Endodermal cell (in vitro differentiated cells): ENCODE measurements at regions not wholly inside any gene's neighbourhood (a gene's known extent, or its start where the extent isn't known, plus 50 kb on each side); places are given as distances from the start of the nearest gene placed in this dataset.

Source experiments
- DNase-seq: peaks from one replicate; pipeline ENCODE4 v3.0.0-alpha.2; 2017
- H3K27ac ChIP-seq: 2 replicates; pipeline ENCODE4 v1.5.1; 2013; ENCODE audit warnings: mild to moderate bottlenecking, low read depth, low read length, moderate library complexity
- H3K27me3 ChIP-seq: 2 replicates; pipeline ENCODE4 v1.6.1; 2013; ENCODE audit warnings: mild to moderate bottlenecking, low read length, moderate library complexity; ENCODE audit not compliant: insufficient read depth, control insufficient read depth, poor library complexity, severe bottlenecking
- H3K36me3 ChIP-seq: 2 replicates; pipeline ENCODE4 v1.7.0; 2013; ENCODE audit warnings: mild to moderate bottlenecking, low read length, moderate library complexity; ENCODE audit not compliant: control insufficient read depth, insufficient read depth
- H3K4me1 ChIP-seq: one replicate; pipeline ENCODE4 v1.7.0; 2013; ENCODE audit warnings: low read length; ENCODE audit not compliant: control insufficient read depth, insufficient read depth
- H3K4me3 ChIP-seq: 2 replicates; pipeline ENCODE4 v1.5.1; 2013; ENCODE audit warnings: mild to moderate bottlenecking, low read length, moderate library complexity
- H3K9ac ChIP-seq: 2 replicates; pipeline ENCODE4 v1.6.1; 2013; ENCODE audit warnings: mild to moderate bottlenecking, low read length, moderate library complexity; ENCODE audit not compliant: poor library complexity, severe bottlenecking; ENCODE audit errors: extremely low read depth
- H3K9me3 ChIP-seq: 2 replicates; pipeline ENCODE4 v1.6.1; 2013; ENCODE audit warnings: mild to moderate bottlenecking, low read length, moderate library complexity; ENCODE audit not compliant: control insufficient read depth
- H3K27ac Mint-ChIP-seq: 2 replicates; pipeline ENCODE4 v1.8.0; 2020; ENCODE audit warnings: mixed read lengths
- H3K27me3 Mint-ChIP-seq: 2 replicates; pipeline ENCODE4 v1.8.0; 2021; ENCODE audit warnings: mild to moderate bottlenecking, mixed read lengths; ENCODE audit not compliant: insufficient read depth
- H3K36me3 Mint-ChIP-seq: 2 replicates; pipeline ENCODE4 v1.8.0; 2020; ENCODE audit warnings: low read depth, mixed read lengths
- H3K4me1 Mint-ChIP-seq: 2 replicates; pipeline ENCODE4 v1.8.0; 2020; ENCODE audit warnings: mixed read lengths
- H3K4me3 Mint-ChIP-seq: 2 replicates; pipeline ENCODE4 v1.8.0; 2020; ENCODE audit warnings: mild to moderate bottlenecking, moderate library complexity, mixed read lengths
- H3K9me3 Mint-ChIP-seq: 2 replicates; pipeline ENCODE4 v1.8.0; 2020; ENCODE audit warnings: mild to moderate bottlenecking, mixed read lengths
- CTCF ChIP-seq: fragments of 200-600 bp; sonication (generic); conservative IDR thresholded peaks from 2 replicates; pipeline ENCODE4 v1.5.0; 2021; ENCODE audit warnings: antibody characterized with exemption, mild to moderate bottlenecking
- WGBS, 2 experiments: methylation state at CpG; one replicate each; pipeline versions ENCODE4 v1.1.5 to v1.1.7; 2013; ENCODE audit warnings: missing lambda C conversion rate in 2 of 2, mixed read lengths in 1 of 2; ENCODE audit not compliant: insufficient coverage in 1 of 2, insufficient read length in 1 of 2; 5-methylcytosine and 5-hydroxymethylcytosine counted together

DNA sequence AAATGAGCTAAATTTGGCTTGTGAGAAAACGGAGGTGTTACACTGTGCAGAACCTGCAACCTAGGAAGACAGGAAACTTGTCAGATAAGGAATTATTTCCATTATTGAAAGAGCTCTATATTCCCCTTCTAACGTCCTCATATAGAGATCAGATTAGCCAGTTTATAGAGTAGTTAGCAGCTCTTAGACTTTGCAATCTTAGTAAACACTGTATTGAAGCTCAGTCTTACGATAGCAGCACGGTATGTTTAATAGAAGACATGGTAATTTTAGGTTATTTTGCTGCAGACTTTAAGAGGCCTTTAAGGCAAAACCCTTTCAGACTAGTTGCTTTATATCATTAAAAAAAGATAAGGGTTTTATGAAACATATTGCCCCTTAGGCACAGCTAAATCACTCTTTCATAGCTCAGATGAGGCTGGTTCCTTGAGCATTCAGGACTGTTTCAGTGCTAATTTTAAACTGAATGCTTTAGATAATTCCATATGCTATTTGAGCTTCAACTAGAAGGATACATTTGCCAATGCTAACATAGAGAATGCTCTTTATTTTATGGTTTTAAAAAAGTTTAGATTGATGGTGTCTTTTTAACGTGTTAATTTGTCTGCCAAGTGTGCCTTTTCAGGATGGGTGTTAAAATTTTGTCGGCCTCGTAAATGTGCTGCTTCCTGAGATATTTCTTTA is 234.3 kb downstream of the PYDC2 start:
- Mint-ChIP-seq H3K36me3 (no peaks in the 10 kb centered on the region), H3K9me3 (peaks cover 3% of the 10 kb centered on the region), H3K4me3 (no peak overlapping the region), H3K27me3 (no peaks in the 10 kb centered on the region), H3K4me1 (peaks cover 16% of the 10 kb centered on the region), H3K27ac (no peak overlapping the region)
- no peak for TF ChIP-seq CTCF
- Histone ChIP-seq H3K4me3 (no peak overlapping the region), H3K9me3 (no peaks in the 10 kb centered on the region), H3K36me3 (no peaks in the 10 kb centered on the region), H3K27ac (no peak overlapping the region), H3K27me3 (no peaks in the 10 kb centered on the region), H3K4me1 (no peaks in the 10 kb centered on the region), H3K9ac (no peak overlapping the region)
- DNase-seq: no peak
- 86 to 90% methylated on average over 3 to 7 of the region's 7 CpGs for WGBS, 2 experiments

DNA sequence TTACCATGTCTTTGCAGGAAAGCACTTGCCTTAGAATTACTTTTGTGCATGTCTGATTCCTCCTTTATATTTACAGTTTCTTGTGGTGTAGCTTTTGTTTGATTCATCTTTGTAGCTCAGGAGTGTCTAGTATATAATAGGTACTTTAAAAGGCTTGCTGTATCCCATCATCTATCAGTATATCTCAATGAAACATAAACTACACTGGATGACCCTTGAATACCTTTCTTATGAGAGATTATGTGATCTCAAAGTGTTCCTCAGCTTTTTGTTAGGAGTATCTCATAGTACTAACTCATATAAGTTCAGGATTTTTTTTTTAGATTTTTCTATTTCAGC is 234.8 kb downstream of the PYDC2 start:
- Mint-ChIP-seq H3K27me3 (no peaks in the 10 kb centered on the region), H3K27ac (no peak overlapping the region), H3K4me1 (peaks cover 16% of the 10 kb centered on the region), H3K9me3 (peaks cover 5% of the 10 kb centered on the region), H3K4me3 (no peak overlapping the region), H3K36me3 (no peaks in the 10 kb centered on the region)
- Histone ChIP-seq H3K4me1 (no peaks in the 10 kb centered on the region), H3K9me3 (no peaks in the 10 kb centered on the region), H3K4me3 (no peak overlapping the region), H3K27ac (no peak overlapping the region), H3K27me3 (no peaks in the 10 kb centered on the region), H3K9ac (no peak overlapping the region), H3K36me3 (no peaks in the 10 kb centered on the region)
- TF ChIP-seq CTCF: no peak
- no peak for DNase-seq

DNA sequence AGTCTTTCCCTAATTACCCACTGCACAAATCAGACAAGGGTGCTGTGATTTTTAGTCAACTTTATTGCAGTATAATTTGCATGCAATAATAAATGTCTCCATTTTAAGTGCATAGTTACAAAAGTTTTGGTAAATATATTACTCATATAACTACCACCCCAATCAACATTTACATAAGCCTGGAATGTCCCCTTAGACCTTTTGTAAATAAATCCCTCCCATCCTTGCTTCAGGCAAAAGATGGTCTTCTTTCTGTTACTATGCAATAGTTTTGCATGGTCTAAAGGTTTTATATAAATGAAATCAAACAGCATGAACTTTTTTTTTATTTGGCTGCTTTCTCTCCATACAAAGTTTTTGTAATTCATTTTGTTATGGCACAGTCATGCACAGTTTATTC is 235.4 kb downstream of the PYDC2 start:
- Histone ChIP-seq H3K9ac (no peak overlapping the region), H3K36me3 (no peaks in the 10 kb centered on the region), H3K27me3 (no peaks in the 10 kb centered on the region), H3K9me3 (peaks cover 6% of the 10 kb centered on the region), H3K4me1 (no peaks in the 10 kb centered on the region), H3K27ac (no peak overlapping the region), H3K4me3 (no peak overlapping the region)
- Mint-ChIP-seq H3K4me1 (peaks cover 16% of the 10 kb centered on the region), H3K9me3 (peaks cover 8% of the 10 kb centered on the region), H3K27me3 (no peaks in the 10 kb centered on the region), H3K4me3 (no peak overlapping the region), H3K36me3 (peaks cover 3% of the 10 kb centered on the region), H3K27ac (no peak overlapping the region)
- DNase-seq: no peak
- no peak for TF ChIP-seq CTCF
